Cardiac muscle cell (in vitro differentiated cells and primary cell): ENCODE measurements at regions not wholly inside any gene's neighbourhood (a gene's known extent, or its start where the extent isn't known, plus 50 kb on each side); places are given as distances from the start of the nearest gene placed in this dataset.

Source experiments
- DNase-seq, 2 donors: peaks; one replicate each; pipeline versions ENCODE4 v3.0.0 to v3.0.0-alpha.2; 2010 to 2017; ENCODE audit warnings: low read depth in 1 of 2, low spot score in 1 of 2
- H3K27ac ChIP-seq: fragments of 200-600 bp; sonication (generic); 2 replicates; pipeline ENCODE4 v1.5.1; 2016
- H3K27me3 ChIP-seq: fragments of 200-600 bp; sonication (generic); 2 replicates; pipeline ENCODE4 v1.6.0; 2016; ENCODE audit warnings: control low read depth
- H3K36me3 ChIP-seq: fragments of 200-600 bp; sonication (generic); 2 replicates; pipeline ENCODE4 v1.5.1; 2016; ENCODE audit warnings: control low read depth
- H3K4me1 ChIP-seq: fragments of 200-600 bp; sonication (generic); 2 replicates; pipeline ENCODE4 v1.8.1; 2017; ENCODE audit warnings: low read depth, mild to moderate bottlenecking, mixed run types
- H3K4me3 ChIP-seq: fragments of 200-600 bp; sonication (generic); 2 replicates; pipeline ENCODE4 v1.5.1; 2016; ENCODE audit warnings: mild to moderate bottlenecking
- H3K9me3 ChIP-seq: fragments of 200-600 bp; sonication (generic); 2 replicates; pipeline ENCODE4 v1.5.1; 2017; ENCODE audit warnings: low read depth, mild to moderate bottlenecking, control low read depth
- TF ChIP-seq, protein P1 (sequence below): IDR thresholded peaks from 2 replicates; pipeline ENCODE4 v1.5.1; 2012; ENCODE audit warnings: low read depth, mild to moderate bottlenecking, low read length

DNA sequence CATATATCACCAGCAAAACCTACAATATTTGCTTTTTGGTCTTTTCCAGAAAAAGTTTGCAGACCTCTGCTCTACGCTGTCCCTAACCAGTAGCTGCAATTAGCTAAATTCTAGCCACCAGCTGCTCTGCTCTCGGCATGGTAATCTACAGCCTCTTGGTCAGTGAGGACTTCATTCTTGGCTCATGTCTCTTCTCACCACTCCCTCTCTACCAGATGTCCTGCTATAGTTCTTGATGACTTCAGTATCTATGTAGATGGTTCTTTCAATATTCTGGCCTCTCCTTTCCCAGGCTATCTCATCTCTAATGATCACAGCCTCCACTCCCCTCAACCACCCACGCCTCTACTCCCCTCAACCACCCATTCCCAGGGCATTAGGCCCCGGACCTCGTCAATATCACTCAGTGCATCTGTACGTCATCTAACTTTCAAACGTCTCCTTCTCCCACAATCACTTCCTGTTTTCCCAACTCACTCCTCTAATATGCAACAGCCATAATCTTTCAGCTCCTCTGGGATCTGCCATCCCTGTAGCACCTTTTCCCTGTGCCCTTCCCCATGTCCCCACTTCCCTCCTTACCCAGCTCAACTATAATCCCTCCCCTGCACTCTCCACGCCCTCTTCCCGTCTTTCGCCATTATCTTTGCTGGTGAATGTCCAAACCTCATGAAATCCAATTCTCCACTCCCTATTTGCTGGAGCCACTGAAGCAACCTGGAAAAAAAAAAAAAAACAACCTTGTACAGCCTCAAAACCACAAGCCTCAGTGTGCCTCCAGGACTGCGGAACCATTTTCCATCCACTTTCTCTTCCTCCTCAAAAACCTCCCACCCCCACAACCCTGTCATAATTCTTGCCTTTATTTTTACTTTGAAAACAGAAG is 429.4 kb upstream of the PROK2 start:
- Histone ChIP-seq H3K4me1 (no peaks in the 10 kb centered on the region), H3K9me3 (no peaks in the 10 kb centered on the region), H3K27me3 (no peaks in the 10 kb centered on the region), H3K4me3 (no peak overlapping the region), H3K36me3 (no peaks in the 10 kb centered on the region), H3K27ac (no peak overlapping the region)
- TF ChIP-seq, protein P1, sequence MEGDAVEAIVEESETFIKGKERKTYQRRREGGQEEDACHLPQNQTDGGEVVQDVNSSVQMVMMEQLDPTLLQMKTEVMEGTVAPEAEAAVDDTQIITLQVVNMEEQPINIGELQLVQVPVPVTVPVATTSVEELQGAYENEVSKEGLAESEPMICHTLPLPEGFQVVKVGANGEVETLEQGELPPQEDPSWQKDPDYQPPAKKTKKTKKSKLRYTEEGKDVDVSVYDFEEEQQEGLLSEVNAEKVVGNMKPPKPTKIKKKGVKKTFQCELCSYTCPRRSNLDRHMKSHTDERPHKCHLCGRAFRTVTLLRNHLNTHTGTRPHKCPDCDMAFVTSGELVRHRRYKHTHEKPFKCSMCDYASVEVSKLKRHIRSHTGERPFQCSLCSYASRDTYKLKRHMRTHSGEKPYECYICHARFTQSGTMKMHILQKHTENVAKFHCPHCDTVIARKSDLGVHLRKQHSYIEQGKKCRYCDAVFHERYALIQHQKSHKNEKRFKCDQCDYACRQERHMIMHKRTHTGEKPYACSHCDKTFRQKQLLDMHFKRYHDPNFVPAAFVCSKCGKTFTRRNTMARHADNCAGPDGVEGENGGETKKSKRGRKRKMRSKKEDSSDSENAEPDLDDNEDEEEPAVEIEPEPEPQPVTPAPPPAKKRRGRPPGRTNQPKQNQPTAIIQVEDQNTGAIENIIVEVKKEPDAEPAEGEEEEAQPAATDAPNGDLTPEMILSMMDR = no peak
- DNase-seq = peak in 1 of 2 donors; percentile 90

DNA sequence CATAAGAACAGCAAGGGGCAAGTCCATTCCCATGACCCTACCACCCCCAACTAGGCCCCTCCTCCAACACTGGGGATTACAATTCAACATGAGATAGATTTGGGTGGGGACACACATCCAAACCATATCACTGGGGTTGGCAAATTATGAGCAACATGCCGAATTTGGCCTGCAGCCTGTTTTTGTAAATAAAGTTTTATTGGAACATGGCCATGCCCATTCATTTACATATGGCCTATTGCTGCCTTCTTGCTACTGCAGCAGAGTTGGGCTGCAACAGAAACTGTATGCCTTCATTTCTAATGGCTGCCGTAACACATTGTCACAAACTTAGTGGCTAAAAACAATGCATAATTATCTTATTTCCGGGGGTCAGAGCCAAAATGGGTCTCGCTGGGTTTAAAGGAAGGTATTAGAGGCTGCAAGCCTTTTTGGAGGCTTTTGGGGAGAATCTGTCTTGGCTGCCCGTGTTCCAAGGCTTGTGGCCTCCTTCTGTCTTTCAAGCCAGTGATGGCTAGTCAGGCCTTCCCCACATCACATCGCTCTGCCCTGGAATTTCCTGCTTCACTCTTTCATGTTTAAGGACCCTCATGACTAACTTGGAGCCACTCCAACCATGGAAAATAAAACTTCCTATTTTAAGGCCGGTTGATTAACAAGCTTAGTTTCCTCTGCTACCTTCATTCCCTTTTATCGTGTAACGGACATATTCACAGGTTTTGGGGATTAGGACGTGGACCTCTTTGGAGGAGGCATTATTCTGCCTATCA is 428.5 kb upstream of the PROK2 start:
- peak in 1 of 2 donors; percentile 65 for DNase-seq
- no peaks in the 10 kb centered on the region for H3K36me3 ChIP-seq
- H3K9me3 ChIP-seq = no peaks in the 10 kb centered on the region
- no peak overlapping the region for H3K27ac ChIP-seq
- H3K4me1 ChIP-seq = no peaks in the 10 kb centered on the region
- H3K27me3 ChIP-seq = no peaks in the 10 kb centered on the region
- no peak overlapping the region for H3K4me3 ChIP-seq
- TF ChIP-seq, protein P1 = no peak

- DNase-seq = no peak
- Histone ChIP-seq H3K4me3 (no peak overlapping the region), H3K4me1 (no peaks in the 10 kb centered on the region), H3K27me3 (no peaks in the 10 kb centered on the region), H3K27ac (no peak overlapping the region), H3K36me3 (no peaks in the 10 kb centered on the region), H3K9me3 (no peaks in the 10 kb centered on the region)
- TF ChIP-seq, protein P1 = no peak
Measured at GRCh38 chr3:72212396-72212795, 427.4 kb upstream of the PROK2 start.

DNA sequence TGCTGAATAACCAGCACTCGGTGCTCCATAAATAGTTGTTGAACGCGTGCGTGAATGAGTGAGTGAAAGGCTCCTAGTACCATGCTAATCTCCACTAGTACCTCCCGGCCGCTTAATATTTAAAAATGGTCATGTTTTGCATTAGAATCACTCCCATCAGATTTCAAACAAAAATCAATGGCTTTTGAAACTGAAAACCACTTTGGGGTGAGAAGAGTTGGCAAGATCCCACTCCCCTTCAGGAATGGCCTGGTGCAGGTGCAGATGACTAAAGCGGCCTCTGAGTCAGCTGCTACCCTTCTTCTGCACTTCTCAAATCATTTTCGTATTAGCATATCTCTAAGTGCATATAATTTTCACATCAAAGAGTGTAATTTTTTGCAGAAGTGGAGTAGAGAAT is 425.3 kb upstream of the PROK2 start:
- no peaks in the 10 kb centered on the region for H3K9me3 ChIP-seq
- no peaks in the 10 kb centered on the region for H3K4me1 ChIP-seq
- no peak for DNase-seq
- H3K36me3 ChIP-seq = no peaks in the 10 kb centered on the region
- H3K27me3 ChIP-seq = no peaks in the 10 kb centered on the region
- TF ChIP-seq, protein P1 = no peak
- H3K4me3 ChIP-seq = no peak overlapping the region
- no peak overlapping the region for H3K27ac ChIP-seq

DNA sequence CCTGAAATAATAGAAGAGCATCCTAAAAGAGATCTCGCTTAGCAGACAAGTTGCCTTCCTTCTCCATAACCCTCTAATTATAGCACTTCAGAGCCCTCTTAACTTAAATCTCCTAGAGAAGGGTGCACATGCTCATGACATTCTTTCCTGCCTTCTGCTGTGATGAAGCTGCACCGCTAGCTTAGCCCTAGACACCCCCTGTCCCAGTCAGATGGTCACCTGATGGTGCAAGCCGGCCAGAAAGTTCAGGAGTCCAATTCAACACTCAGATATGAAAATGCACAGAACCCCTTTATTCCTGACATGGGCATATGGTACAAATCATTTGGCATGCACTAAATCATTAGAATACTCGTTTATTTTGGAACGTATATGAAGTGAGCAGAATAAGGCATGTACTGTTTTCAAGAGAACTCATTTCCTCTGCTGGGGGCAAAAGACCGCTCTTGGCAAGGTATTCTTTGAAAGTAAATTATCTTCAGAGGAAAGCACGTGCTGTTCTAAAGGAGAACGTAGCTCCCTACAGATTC is 420.4 kb upstream of the PROK2 start:
- no peak for DNase-seq
- no peak overlapping the region for H3K4me3 ChIP-seq
- H3K9me3 ChIP-seq = no peaks in the 10 kb centered on the region
- no peaks in the 10 kb centered on the region for H3K27me3 ChIP-seq
- H3K4me1 ChIP-seq = no peaks in the 10 kb centered on the region
- H3K36me3 ChIP-seq = no peaks in the 10 kb centered on the region
- H3K27ac ChIP-seq = no peak overlapping the region
- TF ChIP-seq, protein P1 = no peak
